22Rv1 (cell line): ENCODE measurements at regions not wholly inside any gene's neighbourhood (a gene's known extent, or its start where the extent isn't known, plus 50 kb on each side); places are given as distances from the start of the nearest gene placed in this dataset.
"Not testable (repeated sequence)": the region's sequence is repeated elsewhere in the genome, so short reads cannot be mapped to it uniquely, and the experiment has no call there.

Source experiments
- CTCF ChIP-seq: fragments of 450-650 bp; IDR thresholded peaks from 2 replicates; pipeline ENCODE4 v1.5.1; 2017; ENCODE audit warnings: mild to moderate bottlenecking
- ZFX ChIP-seq: fragments of 450-650 bp; IDR thresholded peaks from 2 replicates; pipeline ENCODE4 v1.6.1; 2017; ENCODE audit warnings: antibody characterized with exemption, borderline replicate concordance

GRCh38 chr1:143804707-143805356 lies 167.0 kb downstream of the FAM72C start:
- not testable (repeated sequence) for TF ChIP-seq CTCF, ZFX
